D721Med (cell line): ENCODE measurements at regions not wholly inside any gene's neighbourhood (a gene's known extent, or its start where the extent isn't known, plus 50 kb on each side); places are given as distances from the start of the nearest gene placed in this dataset.

Experiments
- DNase-seq: peaks from one replicate; pipeline ENCODE4 v3.0.0; 2011; ENCODE audit warnings: low spot score; ENCODE audit not compliant: insufficient read length
- FAIRE-seq: peaks from 2 replicates; lab custom pipeline; 2011; peaks lifted over from hg19 to GRCh38; lab: Jason Lieb, UNC
- TF ChIP-seq, protein P1 (sequence below): IDR thresholded peaks from 2 replicates; pipeline ENCODE4 v1.5.1; 2012; ENCODE audit warnings: mild to moderate bottlenecking, control low read depth; ENCODE audit not compliant: insufficient read depth; ENCODE audit errors: missing control alignments

DNA sequence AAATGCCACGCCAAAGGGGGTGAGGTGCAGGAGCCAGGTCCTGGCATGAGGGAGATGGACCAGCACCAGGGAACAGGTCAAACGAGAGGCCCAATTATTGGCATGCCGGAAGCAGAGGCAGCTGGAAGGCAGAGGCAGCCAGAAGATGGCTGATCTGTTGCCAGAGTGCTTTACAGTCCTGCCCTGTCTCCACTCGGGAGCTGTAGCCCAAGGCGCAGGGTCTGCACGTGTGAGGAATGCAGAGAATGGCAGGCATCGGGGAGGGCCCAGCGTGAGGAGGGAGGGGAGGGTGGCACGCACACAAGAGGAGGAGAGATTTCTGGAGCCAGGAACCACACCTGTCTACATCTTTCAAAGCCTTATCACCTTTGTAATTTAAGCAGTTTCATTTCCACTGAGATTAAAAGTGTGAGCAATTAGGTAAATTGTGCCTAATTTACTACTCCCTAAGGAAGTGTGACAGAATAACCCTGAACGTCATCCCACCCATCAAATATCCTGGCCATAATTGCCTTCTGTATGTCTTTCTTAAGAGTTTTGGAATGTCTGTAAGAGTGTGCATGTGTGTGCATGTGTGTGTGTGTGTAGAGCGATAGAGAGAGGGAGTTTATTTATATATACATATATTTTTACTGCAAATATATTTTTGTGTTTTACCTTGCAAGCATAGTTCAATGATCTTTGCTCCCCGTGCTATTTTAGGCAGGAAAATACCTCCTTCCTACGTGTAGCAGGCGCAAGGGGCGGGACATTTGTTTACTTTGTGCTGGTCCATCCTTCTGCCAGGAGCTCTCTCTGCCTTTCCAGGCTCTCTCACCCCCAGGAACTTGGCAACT, 125.5 kb upstream of the SERBP1 start:
- DNase-seq = no peak
- TF ChIP-seq, protein P1, sequence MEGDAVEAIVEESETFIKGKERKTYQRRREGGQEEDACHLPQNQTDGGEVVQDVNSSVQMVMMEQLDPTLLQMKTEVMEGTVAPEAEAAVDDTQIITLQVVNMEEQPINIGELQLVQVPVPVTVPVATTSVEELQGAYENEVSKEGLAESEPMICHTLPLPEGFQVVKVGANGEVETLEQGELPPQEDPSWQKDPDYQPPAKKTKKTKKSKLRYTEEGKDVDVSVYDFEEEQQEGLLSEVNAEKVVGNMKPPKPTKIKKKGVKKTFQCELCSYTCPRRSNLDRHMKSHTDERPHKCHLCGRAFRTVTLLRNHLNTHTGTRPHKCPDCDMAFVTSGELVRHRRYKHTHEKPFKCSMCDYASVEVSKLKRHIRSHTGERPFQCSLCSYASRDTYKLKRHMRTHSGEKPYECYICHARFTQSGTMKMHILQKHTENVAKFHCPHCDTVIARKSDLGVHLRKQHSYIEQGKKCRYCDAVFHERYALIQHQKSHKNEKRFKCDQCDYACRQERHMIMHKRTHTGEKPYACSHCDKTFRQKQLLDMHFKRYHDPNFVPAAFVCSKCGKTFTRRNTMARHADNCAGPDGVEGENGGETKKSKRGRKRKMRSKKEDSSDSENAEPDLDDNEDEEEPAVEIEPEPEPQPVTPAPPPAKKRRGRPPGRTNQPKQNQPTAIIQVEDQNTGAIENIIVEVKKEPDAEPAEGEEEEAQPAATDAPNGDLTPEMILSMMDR = no peak
- no peak for FAIRE-seq

DNA sequence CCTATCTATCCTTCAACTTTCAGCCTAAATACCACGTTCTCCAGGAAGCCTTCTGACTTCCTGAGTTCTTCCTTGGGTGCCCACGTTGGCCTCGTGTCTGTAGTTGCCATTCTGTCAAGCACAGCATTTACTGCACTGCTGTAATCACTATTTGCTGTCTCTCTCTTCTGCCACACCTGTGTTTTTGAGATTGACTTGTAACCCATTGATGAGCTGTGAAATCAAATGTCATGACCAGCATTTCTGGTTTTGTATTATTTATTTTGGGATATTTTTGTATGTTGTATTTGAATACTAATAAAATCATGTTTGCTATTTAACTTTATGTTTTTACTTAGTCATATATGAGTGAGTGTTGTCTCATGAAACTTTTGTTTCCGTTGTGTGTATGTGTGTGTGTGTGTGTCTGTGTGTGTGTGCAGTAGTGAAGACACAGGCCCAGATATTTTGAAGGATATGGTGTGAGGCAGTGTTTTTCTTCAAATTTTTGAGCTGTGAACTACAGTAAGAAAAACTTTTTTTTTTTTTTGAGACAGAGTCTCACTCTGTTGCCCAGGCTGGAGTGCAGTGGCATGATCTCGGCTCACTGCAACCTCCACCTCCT, 126.2 kb upstream of the SERBP1 start:
- TF ChIP-seq, protein P1 = no peak
- no peak for FAIRE-seq
- no peak for DNase-seq

DNA sequence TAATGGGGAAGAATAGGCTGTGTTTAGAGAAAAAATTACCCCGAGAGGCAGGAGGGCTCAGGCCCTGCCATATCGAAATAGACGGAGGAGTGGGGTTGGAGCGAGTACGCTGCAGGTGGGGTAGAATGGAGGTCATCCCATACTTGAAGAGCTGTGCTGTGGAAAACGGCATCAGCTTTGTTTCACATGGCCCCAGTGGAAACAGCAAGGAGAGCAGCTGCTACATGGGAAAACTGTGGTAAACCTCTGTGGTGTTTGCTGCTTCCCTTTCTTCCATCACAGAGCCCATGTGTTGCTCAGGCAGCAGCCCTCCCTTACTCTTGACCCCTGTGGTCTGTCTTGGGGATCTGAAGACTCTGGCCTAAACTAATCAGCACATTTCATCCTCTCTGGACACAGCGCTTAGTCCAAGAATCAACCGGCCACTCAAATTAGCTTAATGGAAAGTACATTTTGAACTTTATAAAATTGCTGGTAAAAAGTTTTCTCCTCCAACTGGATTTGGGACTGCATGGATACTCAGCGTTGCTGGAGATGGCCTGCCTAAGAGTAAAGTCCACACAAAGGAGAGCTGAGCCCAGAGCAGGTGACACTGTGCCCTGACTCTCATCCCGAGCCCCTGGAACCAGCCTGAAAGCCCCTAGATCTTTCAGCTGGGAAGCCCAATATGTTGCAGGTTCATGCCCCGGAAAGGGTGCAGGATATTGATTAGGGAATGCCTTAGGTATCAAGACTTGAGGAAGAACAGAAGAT, 127.1 kb upstream of the GADD45A start:
- FAIRE-seq = no peak
- TF ChIP-seq, protein P1 = no peak
- DNase-seq = no peak

DNA sequence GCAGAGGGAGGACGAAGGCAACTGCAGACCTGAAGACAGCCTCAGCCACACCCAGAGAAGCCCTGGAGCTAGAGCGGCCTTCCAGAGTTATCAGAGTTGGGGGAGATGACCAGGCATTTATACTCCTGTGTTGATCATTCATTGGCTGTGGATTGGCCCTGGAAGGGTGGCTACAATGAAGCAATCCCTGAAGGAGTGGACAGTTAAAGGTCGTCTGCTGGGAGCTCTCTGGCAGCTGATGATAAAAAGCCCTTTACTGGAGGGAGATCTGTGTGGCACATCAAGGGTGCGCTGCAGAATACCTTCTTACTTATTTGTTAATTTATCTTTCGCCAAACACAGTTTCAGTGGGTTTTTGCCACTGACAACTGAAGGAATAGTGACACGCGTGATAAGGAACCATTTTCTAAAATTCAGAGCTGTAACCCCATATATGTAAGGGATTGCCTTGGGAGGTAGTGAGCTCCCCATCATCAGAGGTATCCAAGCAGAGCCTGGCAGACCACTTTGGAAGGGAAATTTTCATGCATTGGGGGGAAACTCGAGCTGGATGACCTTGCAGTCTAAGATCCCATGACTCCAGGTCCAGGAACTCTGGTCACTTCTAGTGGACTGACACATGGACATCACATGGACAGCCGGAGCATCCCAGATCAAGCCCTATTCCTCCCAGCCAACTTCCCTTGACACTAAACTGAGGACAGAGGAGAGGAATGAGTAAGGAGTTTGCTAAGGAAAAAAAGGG, 126.4 kb upstream of the GADD45A start:
- DNase-seq (no peak), FAIRE-seq (no peak)
- TF ChIP-seq, protein P1 = no peak

DNA sequence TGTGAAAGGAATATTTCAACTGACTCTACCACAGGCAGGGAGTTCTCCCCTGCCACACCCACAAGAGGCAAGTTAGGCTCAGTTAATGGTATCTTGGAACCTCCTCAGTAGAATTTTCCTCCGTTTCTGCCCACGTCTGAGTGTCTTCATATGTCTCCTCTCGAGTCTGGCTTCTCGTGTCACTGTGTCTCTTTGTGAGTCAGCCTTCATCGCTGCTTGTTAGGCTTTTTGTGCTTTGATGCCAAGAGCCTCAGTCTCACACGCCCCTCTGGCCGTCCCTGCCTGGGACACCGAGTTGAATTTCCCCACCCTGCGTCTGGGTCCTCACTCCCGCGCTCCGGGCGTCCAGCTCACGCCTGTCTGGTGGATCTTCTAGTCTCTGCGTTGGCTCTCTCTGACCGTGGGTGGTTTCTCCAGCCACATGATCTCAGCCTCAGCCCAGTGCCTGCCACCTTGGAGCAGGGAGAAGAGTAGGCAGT, 125.7 kb upstream of the GADD45A start:
- FAIRE-seq = no peak
- TF ChIP-seq, protein P1 = no peak
- no peak for DNase-seq

DNA sequence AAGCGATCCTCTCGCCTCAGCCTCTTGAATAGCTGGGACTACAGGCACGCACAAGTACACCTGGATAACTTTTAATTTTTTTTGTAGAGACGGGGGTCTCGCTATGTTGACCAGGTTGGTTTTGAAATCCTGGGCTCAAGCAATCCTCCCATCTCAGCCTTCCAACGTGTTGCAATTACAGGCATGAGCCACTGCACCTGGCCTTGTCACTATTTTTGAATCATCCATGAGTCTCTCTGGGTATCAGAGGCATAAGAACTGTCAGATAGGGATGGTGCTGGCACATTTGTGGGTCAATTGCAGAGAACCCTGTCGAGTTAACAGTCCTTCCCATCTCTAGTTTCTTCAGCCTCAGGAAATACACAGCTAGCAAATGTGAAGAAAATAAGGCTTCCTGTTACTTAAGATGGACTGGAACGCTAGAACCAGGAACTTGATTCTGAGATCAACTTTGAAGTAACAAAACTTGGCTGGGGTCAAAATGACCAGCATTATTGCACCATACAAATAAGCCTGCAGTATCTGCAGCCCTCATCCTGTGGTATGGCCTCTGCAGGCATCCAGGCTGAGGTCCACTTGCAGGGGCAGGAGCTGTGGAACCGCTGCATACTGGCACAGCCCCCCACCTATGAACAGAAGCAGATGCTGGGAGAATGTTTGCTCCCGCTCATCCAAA, 124.3 kb upstream of the GADD45A start:
- FAIRE-seq (no peak), DNase-seq (no peak)
- TF ChIP-seq, protein P1 = no peak
